Mesodermal cell (in vitro differentiated cells): ENCODE measurements at regions not wholly inside any gene's neighbourhood (a gene's known extent, or its start where the extent isn't known, plus 50 kb on each side); places are given as distances from the start of the nearest gene placed in this dataset.

ENCODE experiments used
- H3K27ac ChIP-seq: 2 replicates; pipeline ENCODE4 v1.7.0; 2013; ENCODE audit warnings: mild to moderate bottlenecking, low read depth, low read length, moderate library complexity; ENCODE audit not compliant: severe bottlenecking
- H3K36me3 ChIP-seq: 2 replicates; pipeline ENCODE4 v1.7.1; 2013; ENCODE audit warnings: mild to moderate bottlenecking, low read length, moderate library complexity; ENCODE audit not compliant: control insufficient read depth, insufficient read depth
- H3K4me1 ChIP-seq: one replicate; pipeline ENCODE4 v1.7.1; 2013; ENCODE audit warnings: mild to moderate bottlenecking, low read length; ENCODE audit not compliant: insufficient read depth, control insufficient read depth, poor library complexity, severe bottlenecking
- H3K4me3 ChIP-seq: 2 replicates; pipeline ENCODE4 v1.7.0; 2013; ENCODE audit warnings: low read length, control low read depth, mild to moderate bottlenecking; ENCODE audit not compliant: insufficient read depth, poor library complexity, severe bottlenecking; ENCODE audit errors: extremely low read depth
- H3K9me3 ChIP-seq: 2 replicates; pipeline ENCODE4 v1.7.1; 2013; ENCODE audit warnings: mild to moderate bottlenecking, low read length, moderate library complexity; ENCODE audit not compliant: control insufficient read depth
- WGBS, 2 experiments: methylation state at CpG; one replicate each; pipeline ENCODE4 v1.1.5; 2013; ENCODE audit warnings: missing lambda C conversion rate in 2 of 2; ENCODE audit not compliant: insufficient coverage in 2 of 2; 5-methylcytosine and 5-hydroxymethylcytosine counted together

- Histone ChIP-seq H3K27ac (no peak overlapping the region), H3K4me1 (no peaks in the 10 kb centered on the region), H3K36me3 (no peaks in the 10 kb centered on the region), H3K9me3 (no peaks in the 10 kb centered on the region), H3K4me3 (no peak overlapping the region)
- 93% methylated on average over 1 of the region's 2 CpGs; no CpG with 5 or more reads in 1 of the 2 experiments for WGBS, 2 experiments
Observed at GRCh38 chr17:33401249-33401648, 108.2 kb upstream of the ASIC2 start.

GRCh38 chr17:33403194-33403593 lies 110.1 kb upstream of the ASIC2 start:
- Histone ChIP-seq H3K27ac (no peak overlapping the region), H3K36me3 (no peaks in the 10 kb centered on the region), H3K4me3 (no peak overlapping the region), H3K4me1 (no peaks in the 10 kb centered on the region), H3K9me3 (no peaks in the 10 kb centered on the region)

GRCh38 chr17:33404070-33404819 lies 111.2 kb upstream of the ASIC2 start:
- no peaks in the 10 kb centered on the region for H3K9me3 ChIP-seq
- no peaks in the 10 kb centered on the region for H3K36me3 ChIP-seq
- no peaks in the 10 kb centered on the region for H3K4me1 ChIP-seq
- no peak overlapping the region for H3K27ac ChIP-seq
- 84 to 86% methylated on average over 2 to 4 of the region's 4 CpGs for WGBS, 2 experiments
- no peak overlapping the region for H3K4me3 ChIP-seq

DNA sequence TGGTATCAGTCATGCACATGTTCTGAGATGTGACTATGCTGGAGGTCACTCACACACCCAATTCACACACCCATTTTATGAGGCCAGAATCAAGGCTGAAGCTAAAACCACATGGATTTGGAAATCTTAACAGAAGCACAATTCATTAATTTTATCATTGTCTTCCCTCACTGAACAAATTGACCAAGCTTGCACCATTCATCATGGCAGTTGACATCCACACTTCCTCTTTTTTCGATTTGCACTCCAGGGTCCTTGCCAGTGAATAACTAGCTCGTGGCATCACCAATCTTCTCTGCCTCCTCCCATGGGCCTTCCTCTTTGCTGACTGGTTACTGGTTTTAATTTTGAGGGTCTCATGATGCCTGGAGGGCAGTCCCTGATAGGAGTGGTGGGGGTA lies 123.0 kb upstream of the ASIC2 start:
- no peaks in the 10 kb centered on the region for H3K36me3 ChIP-seq
- WGBS, 2 experiments, result 80 to 100% methylated on average over 1 of the region's 2 CpGs

DNA sequence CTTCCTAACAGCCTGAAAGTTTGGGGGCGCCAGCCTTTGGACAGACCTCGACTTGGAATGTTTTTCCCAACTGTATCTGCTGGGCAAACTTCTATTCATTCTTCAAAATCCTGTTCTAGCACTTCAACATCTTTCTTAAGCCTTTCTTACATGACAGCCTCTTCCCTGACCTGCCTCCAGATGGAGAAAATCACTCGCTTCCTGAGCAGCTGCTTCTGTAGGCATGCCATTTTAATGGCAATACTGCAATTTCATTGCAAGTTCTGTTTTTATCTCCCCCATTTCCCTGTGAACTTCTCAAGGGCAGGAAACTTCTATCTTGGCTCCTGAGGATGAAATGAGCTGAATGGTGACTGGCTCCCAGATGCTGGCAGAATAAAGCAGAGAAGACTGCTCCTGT lies 128.8 kb upstream of the ASIC2 start:
- no peak overlapping the region for H3K4me3 ChIP-seq
- WGBS, 2 experiments, result 89 to 95% methylated on average over 3 of the region's 3 CpGs
- H3K27ac ChIP-seq, result no peak overlapping the region
- H3K9me3 ChIP-seq, result no peaks in the 10 kb centered on the region
- no peaks in the 10 kb centered on the region for H3K36me3 ChIP-seq
- no peaks in the 10 kb centered on the region for H3K4me1 ChIP-seq

More for the DNA sequence above, 123.0 kb upstream of the ASIC2 start:
- no peak overlapping the region for H3K4me3 ChIP-seq
- H3K9me3 ChIP-seq, result no peaks in the 10 kb centered on the region
- H3K27ac ChIP-seq, result no peak overlapping the region
- H3K4me1 ChIP-seq, result no peaks in the 10 kb centered on the region

GRCh38 chr17:33433581-33433980 lies 140.5 kb upstream of the ASIC2 start:
- 84 to 88% methylated on average over 4 of the region's 6 CpGs for WGBS, 2 experiments
- H3K4me1 ChIP-seq, result peaks cover 9% of the 10 kb centered on the region
- H3K4me3 ChIP-seq, result no peak overlapping the region
- H3K27ac ChIP-seq, result no peak overlapping the region
- no peaks in the 10 kb centered on the region for H3K9me3 ChIP-seq
- H3K36me3 ChIP-seq, result no peaks in the 10 kb centered on the region

DNA sequence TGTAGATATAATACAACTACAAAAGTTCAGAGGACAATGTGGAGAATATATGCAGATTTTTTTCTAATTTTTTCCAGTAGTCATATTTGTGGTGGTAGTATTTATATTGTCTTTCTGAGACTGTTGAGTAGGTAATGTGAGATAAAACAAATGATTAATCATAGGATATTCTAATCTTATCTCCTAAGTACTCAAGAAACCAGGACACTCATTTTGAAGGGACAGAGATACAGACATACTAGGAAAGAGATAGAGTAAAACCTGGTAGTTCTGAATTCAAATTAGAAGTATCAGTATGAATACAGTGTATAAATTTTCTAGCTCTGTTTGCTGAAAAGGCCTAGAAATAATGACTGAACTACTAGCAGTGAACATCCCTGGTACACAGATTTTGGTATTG lies 141.7 kb upstream of the ASIC2 start:
- Histone ChIP-seq H3K27ac (no peak overlapping the region), H3K4me1 (peaks cover 12% of the 10 kb centered on the region)

GRCh38 chr17:33435721-33436301 lies 142.7 kb upstream of the ASIC2 start:
- WGBS, 2 experiments, result 84 to 85% methylated on average over 2 of the region's 2 CpGs
- H3K27ac ChIP-seq, result peak overlapping the region; percentile 92
- H3K4me1 ChIP-seq, result peaks cover 12% of the 10 kb centered on the region

More for the DNA sequence above, 141.7 kb upstream of the ASIC2 start:
- Histone ChIP-seq H3K36me3 (no peaks in the 10 kb centered on the region), H3K4me3 (no peak overlapping the region), H3K9me3 (no peaks in the 10 kb centered on the region)

DNA sequence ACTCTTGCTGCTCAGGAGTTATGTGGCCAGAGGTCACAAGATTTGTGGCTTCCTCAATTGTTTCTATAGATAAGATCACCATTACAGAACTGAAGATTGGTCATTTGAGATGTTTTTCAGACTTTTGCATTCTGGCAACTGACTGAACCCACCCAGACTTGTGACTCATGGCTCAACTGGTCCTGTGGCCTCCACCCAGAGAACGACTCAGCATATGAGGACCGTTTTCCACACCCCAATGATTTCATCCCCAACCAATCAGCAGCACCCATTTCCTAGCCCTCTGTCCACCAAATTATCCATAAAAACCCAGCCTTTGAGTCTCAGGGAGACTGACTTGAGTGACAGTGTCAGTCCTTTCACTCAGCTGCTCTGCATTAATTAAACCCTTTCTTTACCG lies 143.2 kb upstream of the ASIC2 start:
- 74 to 100% methylated on average over 2 of the region's 3 CpGs for WGBS, 2 experiments
- Histone ChIP-seq H3K9me3 (no peaks in the 10 kb centered on the region), H3K4me3 (no peak overlapping the region), H3K4me1 (peaks cover 12% of the 10 kb centered on the region), H3K27ac (peak overlapping the region; percentile 92), H3K36me3 (no peaks in the 10 kb centered on the region)

More at GRCh38 chr17:33435721-33436301, 142.7 kb upstream of the ASIC2 start:
- no peak overlapping the region for H3K4me3 ChIP-seq
- H3K9me3 ChIP-seq, result no peaks in the 10 kb centered on the region
- H3K36me3 ChIP-seq, result no peaks in the 10 kb centered on the region

DNA sequence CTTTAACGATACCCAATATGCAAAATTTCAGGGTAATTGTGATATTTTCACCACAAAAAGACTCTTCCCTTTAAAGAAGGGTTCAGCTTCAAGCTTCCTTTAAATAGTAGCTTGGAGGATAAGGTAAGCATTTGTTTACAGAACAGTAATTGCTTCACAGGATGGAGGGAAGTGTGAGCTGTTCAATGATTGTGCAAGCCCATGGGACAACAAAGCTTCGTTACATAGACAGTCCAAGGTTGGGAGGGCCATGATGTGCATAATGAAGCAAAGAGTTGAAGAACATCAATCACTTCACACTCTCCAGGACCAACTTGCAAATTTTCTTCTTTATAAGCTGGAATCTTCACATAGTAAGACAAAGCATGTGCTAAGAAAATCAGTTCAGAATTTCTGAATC lies 145.0 kb upstream of the ASIC2 start:
- Histone ChIP-seq H3K36me3 (no peaks in the 10 kb centered on the region), H3K4me1 (peaks cover 12% of the 10 kb centered on the region), H3K4me3 (no peak overlapping the region), H3K27ac (no peak overlapping the region), H3K9me3 (no peaks in the 10 kb centered on the region)
- WGBS, 2 experiments, result no CpG with 5 or more reads among the region's 2 CpGs

DNA sequence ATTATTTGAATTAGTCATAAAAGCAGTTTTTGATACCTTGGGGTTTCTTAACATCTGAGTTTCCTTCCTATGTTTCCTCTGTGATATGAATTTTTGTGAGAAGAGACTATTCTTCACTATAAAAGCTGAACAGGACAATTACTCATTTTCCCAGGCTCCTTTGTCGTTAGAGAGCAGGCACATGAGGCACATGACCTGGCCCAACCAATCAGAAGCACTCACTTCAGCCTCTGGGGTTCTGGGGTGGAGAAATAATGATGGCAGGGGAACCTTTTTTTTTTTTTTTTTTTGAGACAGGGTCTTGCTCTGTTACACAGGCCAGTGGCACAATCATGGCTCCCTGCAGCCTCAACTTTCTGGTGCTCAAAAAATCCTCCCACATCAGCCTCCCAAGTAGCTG lies 145.5 kb upstream of the ASIC2 start:
- no peaks in the 10 kb centered on the region for H3K9me3 ChIP-seq
- H3K4me3 ChIP-seq, result no peak overlapping the region
- H3K4me1 ChIP-seq, result peaks cover 12% of the 10 kb centered on the region
- H3K36me3 ChIP-seq, result no peaks in the 10 kb centered on the region
- H3K27ac ChIP-seq, result no peak overlapping the region
- no CpG with 5 or more reads among the region's 1 CpG for WGBS, 2 experiments
